B cell (primary cell): ENCODE measurements at regions not wholly inside any gene's neighbourhood (a gene's known extent, or its start where the extent isn't known, plus 50 kb on each side); places are given as distances from the start of the nearest gene placed in this dataset.

Source experiments
- ATAC-seq: fragments of 200-7000 bp; cut with Tn5 transposase; one replicate; pipeline ENCODE4 v1.10.0; 2021; ENCODE audit warnings: low read depth, mild to moderate bottlenecking, moderate number of reproducible peaks, moderate library complexity
- CTCF ChIA-PET: fragments of 350-600 bp; sonication (Branson Sonifier 250); formaldehyde crosslinking; loops from one replicate; lab custom pipeline; 2021; ENCODE audit warnings: antibody characterized with exemption, inconsistent platforms; lab: Charles Lee
- POLR2A ChIA-PET: fragments of 350-600 bp; sonication (Branson Sonifier 250); formaldehyde crosslinking; loops from one replicate; lab custom pipeline; 2021; ENCODE audit warnings: antibody characterized with exemption; lab: Charles Lee
- DNase-seq: peaks from one replicate; pipeline ENCODE4 v3.0.0; 2013
- H2AFZ ChIP-seq: 2 replicates; pipeline ENCODE4 v1.6.1; 2012; ENCODE audit warnings: mild to moderate bottlenecking, low read depth, low read length; ENCODE audit not compliant: insufficient read depth, poor library complexity, severe bottlenecking
- H3K27ac ChIP-seq, 2 donors: 1 replicate in 1 of 2; 2 replicates in 1 of 2; pipeline ENCODE4 v1.5.1; 2012 to 2013; ENCODE audit warnings: low read length in 2 of 2, mild to moderate bottlenecking in 2 of 2, moderate library complexity in 1 of 2
- H3K27me3 ChIP-seq, 4 experiments: fragments of 200-600 bp in 1 of 4; sonication (generic) in 1 of 4; replicated peaks in 1 of 4; 1 replicate in 2 of 4; 2 replicates in 2 of 4; pipeline versions ENCODE4 v1.6.1 to v1.7.0; 2013 to 2016; ENCODE audit warnings: low read length in 3 of 4, mild to moderate bottlenecking in 2 of 4, mixed read lengths in 1 of 4, moderate library complexity in 1 of 4; ENCODE audit not compliant: insufficient read depth in 4 of 4, control insufficient read depth in 3 of 4; ENCODE audit errors: control extremely low read depth in 1 of 4
- H3K36me3 ChIP-seq, 2 experiments: replicated peaks in 1 of 2; 1 replicate in 1 of 2; 2 replicates in 1 of 2; pipeline versions ENCODE4 v1.6.1 to v1.7.1; 2013; ENCODE audit warnings: low read length in 1 of 2; ENCODE audit not compliant: insufficient read depth in 2 of 2, control insufficient read depth in 1 of 2; ENCODE audit errors: control extremely low read depth in 1 of 2, extremely low read depth in 1 of 2
- H3K4me1 ChIP-seq, 2 donors: fragments of 200-600 bp in 1 of 2; sonication (generic) in 1 of 2; 1 replicate in 1 of 2; 2 replicates in 1 of 2; pipeline versions ENCODE4 v1.5.1 to v1.6.1; 2013 to 2017; ENCODE audit warnings: low read length in 2 of 2; ENCODE audit not compliant: control insufficient read depth in 2 of 2, insufficient read depth in 2 of 2
- H3K4me2 ChIP-seq: replicated peaks from 2 replicates; pipeline ENCODE3; 2012; ENCODE audit warnings: mild to moderate bottlenecking, low read depth, low read length; ENCODE audit not compliant: poor library complexity, severe bottlenecking
- H3K4me3 ChIP-seq, 5 experiments: fragments of 200-600 bp in 1 of 5; sonication (generic) in 1 of 5; 1 replicate in 3 of 5; 2 replicates in 2 of 5; pipeline versions ENCODE4 v1.5.1 to v1.7.0; 2011 to 2016; ENCODE audit warnings: low read length in 4 of 5, mild to moderate bottlenecking in 4 of 5, low read depth in 2 of 5, control low read depth in 1 of 5, moderate library complexity in 1 of 5; ENCODE audit not compliant: insufficient read depth in 1 of 5; ENCODE audit errors: control extremely low read depth in 1 of 5, extremely low read depth in 1 of 5
- H3K79me2 ChIP-seq: fragments of 200-600 bp; sonication (generic); one replicate; pipeline ENCODE4 v1.6.0; 2016; ENCODE audit warnings: low read length; ENCODE audit not compliant: control insufficient read depth, insufficient read depth
- H3K9ac ChIP-seq: fragments of 200-600 bp; sonication (generic); 2 replicates; pipeline ENCODE4 v1.6.1; 2017; ENCODE audit warnings: mild to moderate bottlenecking, low read length, moderate library complexity
- H3K9me3 ChIP-seq, 3 donors: one replicate each; pipeline versions ENCODE4 v1.6.1 to v1.7.1; 2013; ENCODE audit warnings: low read length in 2 of 3; ENCODE audit not compliant: control insufficient read depth in 2 of 3, insufficient read depth in 1 of 3; ENCODE audit errors: control extremely low read depth in 1 of 3
- H4K20me1 ChIP-seq: 2 replicates; pipeline ENCODE4 v1.6.0; 2012; ENCODE audit warnings: mild to moderate bottlenecking, low read length; ENCODE audit not compliant: insufficient read depth, control insufficient read depth, poor library complexity, severe bottlenecking
- H3K27ac Mint-ChIP-seq: one replicate; pipeline ENCODE4 v1.8.0; 2021; ENCODE audit warnings: mixed read lengths
- H3K27me3 Mint-ChIP-seq: one replicate; pipeline ENCODE4 v1.8.0; 2021; ENCODE audit warnings: mixed read lengths
- H3K4me1 Mint-ChIP-seq: one replicate; pipeline ENCODE4 v1.8.0; 2021; ENCODE audit warnings: mixed read lengths
- H3K4me3 Mint-ChIP-seq: one replicate; pipeline ENCODE4 v1.8.0; 2021; ENCODE audit warnings: mixed read lengths
- H3K9me3 Mint-ChIP-seq: one replicate; pipeline ENCODE4 v1.8.0; 2022; ENCODE audit warnings: mixed read lengths; ENCODE audit not compliant: insufficient read depth
- EZH2 ChIP-seq: IDR thresholded peaks from 2 replicates; pipeline ENCODE4 v1.6.1; 2012; ENCODE audit warnings: borderline replicate concordance, low read depth, mild to moderate bottlenecking, moderate library complexity, low read length; ENCODE audit not compliant: insufficient read depth, poor library complexity, severe bottlenecking
- WGBS: methylation state at CpG from one replicate; pipeline ENCODE4 v1.1.5; 2013; ENCODE audit warnings: missing lambda C conversion rate; ENCODE audit not compliant: insufficient coverage; 5-methylcytosine and 5-hydroxymethylcytosine counted together
- intact Hi-C: fragments of 100-400 bp; cut with micrococcal nuclease; formaldehyde crosslinking; loops from one replicate; pipeline ENCODE4 v1.10.0; 2022
- TF ChIP-seq, protein P1 (sequence below): fragments of 200-600 bp; IDR thresholded peaks from one replicate; pipeline ENCODE4 v1.8.0; 2022; ENCODE audit warnings: antibody characterized with exemption, mild to moderate bottlenecking

DNA sequence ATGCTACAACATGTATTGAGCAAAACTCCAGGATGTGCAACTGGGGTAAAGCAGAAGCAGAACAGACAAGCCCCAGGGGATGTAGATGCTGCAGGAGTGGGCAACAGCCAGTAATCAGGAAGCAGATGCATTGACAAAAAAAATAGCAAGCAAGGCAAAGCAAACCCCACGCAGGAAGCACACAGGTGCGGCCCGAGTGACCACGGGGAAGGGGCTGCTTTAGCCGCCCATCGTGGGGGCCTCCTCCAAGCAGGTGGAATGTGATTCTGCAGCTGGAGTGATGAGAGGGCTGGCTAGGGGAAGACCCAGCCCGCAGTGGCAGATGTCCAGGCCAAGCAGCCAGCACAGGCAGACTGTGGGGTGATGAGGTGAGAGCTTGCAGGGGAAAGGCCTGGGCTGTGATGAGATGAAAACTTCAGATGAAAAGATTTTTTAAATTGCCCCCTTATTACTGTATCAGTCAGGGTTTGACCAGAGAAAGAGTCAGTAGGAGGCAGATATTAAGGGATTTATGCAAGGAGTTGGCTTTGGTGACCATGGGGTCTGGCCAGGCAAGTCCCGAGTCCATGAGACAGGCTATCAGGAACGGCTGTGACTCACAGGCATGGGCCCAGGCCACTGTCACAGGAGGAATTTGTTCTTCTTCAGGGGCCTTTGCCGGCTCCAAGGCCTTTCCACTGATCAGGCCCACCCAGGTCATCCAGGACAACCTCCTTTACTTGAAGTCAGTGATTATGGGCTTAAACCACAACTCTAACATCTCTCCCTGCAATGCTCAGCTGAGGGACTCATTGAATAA is 207.6 kb downstream of the ANKRD60 start:
- H3K36me3 ChIP-seq = no peaks in the 10 kb centered on the region
- H3K4me3 ChIP-seq = no peak overlapping the region
- H3K79me2 ChIP-seq = no peaks in the 10 kb centered on the region
- POLR2A ChIA-PET = no interaction called here
- intact Hi-C loops = no loop called here
- no peak overlapping the region for H3K27ac ChIP-seq
- DNase-seq = no peak
- no peaks in the 10 kb centered on the region for H4K20me1 ChIP-seq
- no peak for ATAC-seq
- H3K4me1 ChIP-seq = no peaks in the 10 kb centered on the region
- no peak overlapping the region for H3K4me3 Mint-ChIP-seq
- peaks cover 7% of the 10 kb centered on the region for H3K27me3 Mint-ChIP-seq
- no peak overlapping the region for H3K9ac ChIP-seq
- peaks cover 0 to 3% (median 0%) of the 10 kb centered on the region in 4 experiments for H3K27me3 ChIP-seq
- no peak overlapping the region for H3K27ac Mint-ChIP-seq
- no peaks in the 10 kb centered on the region for H3K9me3 Mint-ChIP-seq
- no peak overlapping the region for H2AFZ ChIP-seq
- no peak overlapping the region for H3K4me2 ChIP-seq
- H3K9me3 ChIP-seq = no peaks in the 10 kb centered on the region
- 32% methylated on average over 10 of the region's 10 CpGs for WGBS
- peaks cover 6% of the 10 kb centered on the region for H3K4me1 Mint-ChIP-seq
- TF ChIP-seq, protein P1, sequence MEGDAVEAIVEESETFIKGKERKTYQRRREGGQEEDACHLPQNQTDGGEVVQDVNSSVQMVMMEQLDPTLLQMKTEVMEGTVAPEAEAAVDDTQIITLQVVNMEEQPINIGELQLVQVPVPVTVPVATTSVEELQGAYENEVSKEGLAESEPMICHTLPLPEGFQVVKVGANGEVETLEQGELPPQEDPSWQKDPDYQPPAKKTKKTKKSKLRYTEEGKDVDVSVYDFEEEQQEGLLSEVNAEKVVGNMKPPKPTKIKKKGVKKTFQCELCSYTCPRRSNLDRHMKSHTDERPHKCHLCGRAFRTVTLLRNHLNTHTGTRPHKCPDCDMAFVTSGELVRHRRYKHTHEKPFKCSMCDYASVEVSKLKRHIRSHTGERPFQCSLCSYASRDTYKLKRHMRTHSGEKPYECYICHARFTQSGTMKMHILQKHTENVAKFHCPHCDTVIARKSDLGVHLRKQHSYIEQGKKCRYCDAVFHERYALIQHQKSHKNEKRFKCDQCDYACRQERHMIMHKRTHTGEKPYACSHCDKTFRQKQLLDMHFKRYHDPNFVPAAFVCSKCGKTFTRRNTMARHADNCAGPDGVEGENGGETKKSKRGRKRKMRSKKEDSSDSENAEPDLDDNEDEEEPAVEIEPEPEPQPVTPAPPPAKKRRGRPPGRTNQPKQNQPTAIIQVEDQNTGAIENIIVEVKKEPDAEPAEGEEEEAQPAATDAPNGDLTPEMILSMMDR = no peak
- TF ChIP-seq EZH2 = no peak
- CTCF ChIA-PET = no interaction called here

DNA sequence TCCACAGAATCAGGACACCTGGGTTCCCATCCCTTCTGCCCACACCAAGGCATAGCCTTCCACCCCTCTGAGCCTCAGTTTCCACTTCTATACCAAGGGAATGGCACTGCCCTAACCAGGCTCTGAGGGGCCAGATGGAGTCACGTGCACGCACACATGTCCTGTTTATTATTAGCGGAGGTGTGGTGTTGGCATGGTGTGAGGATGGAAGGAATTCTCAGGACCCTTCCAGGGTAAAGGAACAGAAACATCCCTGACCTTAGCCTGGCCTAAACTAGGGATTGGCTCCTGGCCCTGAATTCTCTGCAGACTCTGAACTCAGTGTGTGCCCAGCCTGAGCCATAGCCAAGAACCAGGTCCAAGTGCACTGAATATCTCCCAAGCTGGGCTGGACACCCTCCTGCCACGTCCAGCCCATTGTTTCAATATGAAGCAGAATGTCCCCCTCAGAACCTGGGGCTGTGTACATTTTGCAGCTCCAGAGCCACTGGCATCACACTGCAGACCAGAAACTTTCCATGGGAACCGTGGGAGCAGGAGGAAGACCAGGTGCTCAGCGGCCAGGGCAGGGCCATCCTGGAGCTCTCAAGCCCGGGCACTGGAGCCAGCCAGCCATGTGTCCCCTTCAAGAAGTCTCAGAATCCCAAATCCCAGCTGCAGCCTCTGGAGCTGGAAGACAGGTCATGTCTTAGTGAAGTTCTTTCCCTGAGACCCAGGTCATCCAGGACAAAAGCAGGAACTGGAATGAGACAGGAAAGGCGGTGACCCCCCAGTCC is 208.4 kb downstream of the ANKRD60 start:
- peaks cover 7% of the 10 kb centered on the region for H3K27me3 Mint-ChIP-seq
- Histone ChIP-seq H3K9ac (no peak overlapping the region), H2AFZ (no peak overlapping the region), H3K79me2 (no peaks in the 10 kb centered on the region), H3K4me1 (no peaks in the 10 kb centered on the region), H3K4me3 (no peak overlapping the region), H3K36me3 (no peaks in the 10 kb centered on the region), H4K20me1 (no peaks in the 10 kb centered on the region), H3K4me2 (no peak overlapping the region), H3K27ac (no peak overlapping the region), H3K9me3 (no peaks in the 10 kb centered on the region), H3K27me3 (no peaks in the 10 kb centered on the region)
- no peaks in the 10 kb centered on the region for H3K9me3 Mint-ChIP-seq
- ChIA-PET POLR2A (no interaction called here), CTCF (no interaction called here)
- DNase-seq (no peak), ATAC-seq (no peak)
- peaks cover 6% of the 10 kb centered on the region for H3K4me1 Mint-ChIP-seq
- intact Hi-C loops = no loop called here
- H3K4me3 Mint-ChIP-seq = no peak overlapping the region
- H3K27ac Mint-ChIP-seq = no peak overlapping the region
- 75% methylated on average over 6 of the region's 8 CpGs for WGBS
- TF ChIP-seq, protein P1 = no peak
- TF ChIP-seq EZH2 = no peak
